HEK293 (cell line): ENCODE measurements at regions not wholly inside any gene's neighbourhood (a gene's known extent, or its start where the extent isn't known, plus 50 kb on each side); places are given as distances from the start of the nearest gene placed in this dataset.

Experiments
- REPIN1 ChIP-seq: fragments of 450-650 bp; formaldehyde crosslinking; IDR thresholded peaks from 2 replicates; pipeline ENCODE4 v1.5.1; 2017; ENCODE audit warnings: missing biosample characterization, missing genetic modification characterization, low read depth
- TRIM28 ChIP-seq: IDR thresholded peaks from 2 replicates; pipeline ENCODE4 v1.6.1; 2011; ENCODE audit warnings: low read length, control low read depth, borderline replicate concordance
- ZNF223 ChIP-seq: fragments of 450-650 bp; formaldehyde crosslinking; IDR thresholded peaks from 2 replicates; pipeline ENCODE4 v1.5.1; 2016; ENCODE audit warnings: missing biosample characterization, missing genetic modification characterization
- ZNF239 ChIP-seq: fragments of 450-650 bp; formaldehyde crosslinking; IDR thresholded peaks from 2 replicates; pipeline ENCODE4 v1.5.1; 2016; ENCODE audit warnings: missing biosample characterization, missing genetic modification characterization
- ZNF404 ChIP-seq: fragments of 450-650 bp; formaldehyde crosslinking; IDR thresholded peaks from 2 replicates; pipeline ENCODE4 v1.5.1; 2017; ENCODE audit warnings: missing biosample characterization, missing genetic modification characterization
- ZNF548 ChIP-seq: fragments of 450-650 bp; formaldehyde crosslinking; IDR thresholded peaks from 2 replicates; pipeline ENCODE4 v1.5.1; 2016; ENCODE audit warnings: missing biosample characterization, missing genetic modification characterization
- ZNF660 ChIP-seq: fragments of 450-650 bp; IDR thresholded peaks from 2 replicates; pipeline ENCODE4 v1.5.1; 2018; ENCODE audit warnings: missing biosample characterization, mild to moderate bottlenecking, missing genetic modification characterization
- ZSCAN30 ChIP-seq: fragments of 450-650 bp; IDR thresholded peaks from 2 replicates; pipeline ENCODE4 v1.5.1; 2018; ENCODE audit warnings: missing biosample characterization, mild to moderate bottlenecking, missing genetic modification characterization, moderate library complexity

DNA sequence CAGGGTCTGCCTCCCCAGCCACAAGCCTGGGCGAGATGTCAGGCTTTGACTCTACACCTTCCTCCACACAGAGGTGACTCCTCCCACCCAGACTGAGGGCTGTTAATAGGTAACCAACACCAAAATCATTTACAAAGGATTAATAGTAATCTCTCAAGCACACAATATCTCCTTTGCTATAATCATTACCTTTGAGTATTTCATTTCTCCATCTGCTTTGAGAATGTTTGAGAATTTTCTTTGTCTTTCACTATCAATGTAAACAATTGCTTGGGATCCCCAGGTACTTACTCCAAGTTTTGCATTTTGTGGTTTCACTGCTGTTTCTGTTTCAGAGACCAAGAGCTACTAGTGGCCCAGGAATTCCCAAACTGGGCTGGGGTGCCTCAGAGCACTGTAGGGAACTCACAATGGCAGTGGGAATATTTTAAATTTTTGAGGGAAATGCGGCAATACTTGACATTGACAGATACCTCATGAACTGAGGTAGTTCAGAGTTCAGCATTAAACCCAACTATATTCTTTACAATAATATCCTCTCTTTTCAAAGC, 166.4 kb upstream of the MGAT5 start:
- TF ChIP-seq ZSCAN30 (tag by site-specific recombination) (no peak), ZNF404 (tag by site-specific recombination) (no peak), ZNF548 (tag by site-specific recombination) (no peak), TRIM28 (no peak), ZNF660 (tag by site-specific recombination) (no peak), REPIN1 (tag by site-specific recombination) (no peak), ZNF239 (no peak), ZNF223 (tag by site-specific recombination) (no peak)
